ENCODE measurements at regions not wholly inside any gene's neighbourhood (a gene's known extent, or its start where the extent isn't known, plus 50 kb on each side); places are given as distances from the start of the nearest gene placed in this dataset.

GRCh38 chr5:74266132-74266531 lies 374.4 kb downstream of the ENC1 start:
- Histone ChIP-seq H3K9ac (ENCODE audit: low read length) (no peak overlapping the region), H3K79me2 (replicated peaks; ENCODE audit: insufficient read depth, low read length) (no peaks in the 10 kb centered on the region), H3K27ac (ENCODE audit: low read length) (no peak overlapping the region), H3K4me2 (ENCODE audit: low read length) (no peak overlapping the region), H3K36me3 (ENCODE audit: insufficient read depth, low read length) (no peaks in the 10 kb centered on the region), H3K4me3 (ENCODE audit: low read length) (no peak overlapping the region), H4K20me1 (ENCODE audit: insufficient read depth) (no peaks in the 10 kb centered on the region), H3K27me3 (ENCODE audit: insufficient read depth, low read depth, low read length) (no peaks in the 10 kb centered on the region), H3K9me3 (ENCODE audit: low read length) (no peaks in the 10 kb centered on the region), H3K9me2 (ENCODE audit: insufficient read depth, low read length) (no peaks in the 10 kb centered on the region), H3F3A (ENCODE audit: insufficient read depth, low read length, poor library complexity, severe bottlenecking) (no peaks in the 10 kb centered on the region), H2AFZ (ENCODE audit: low read depth, low read length) (no peak overlapping the region)
- TF ChIP-seq RAD21 (conservative IDR thresholded peaks at IDR 0.05) (no peak), TAF1 (IDR thresholded peaks at IDR 0.05; ENCODE audit: low read depth) (no peak), MXI1 (conservative IDR thresholded peaks at IDR 0.05; ENCODE audit: poor library complexity, severe bottlenecking) (no peak), EP300 (conservative IDR thresholded peaks at IDR 0.05; ENCODE audit: poor library complexity, severe bottlenecking) (no peak), POLR2AphosphoS5 (IDR thresholded peaks at IDR 0.05) (no peak)

GRCh38 chr5:74262544-74263207 lies 377.9 kb downstream of the ENC1 start:
- Histone ChIP-seq H2AFZ (ENCODE audit: low read depth, low read length) (no peak overlapping the region), H3F3A (ENCODE audit: insufficient read depth, low read length, poor library complexity, severe bottlenecking) (no peaks in the 10 kb centered on the region), H3K9me2 (ENCODE audit: insufficient read depth, low read length) (no peaks in the 10 kb centered on the region), H3K27ac (ENCODE audit: low read length) (peak overlapping the region; percentile 56), H3K9me3 (ENCODE audit: low read length) (no peaks in the 10 kb centered on the region), H3K79me2 (replicated peaks; ENCODE audit: insufficient read depth, low read length) (no peaks in the 10 kb centered on the region), H3K27me3 (ENCODE audit: insufficient read depth, low read depth, low read length) (no peaks in the 10 kb centered on the region), H3K36me3 (ENCODE audit: insufficient read depth, low read length) (no peaks in the 10 kb centered on the region), H3K9ac (ENCODE audit: low read length) (no peak overlapping the region), H3K4me2 (ENCODE audit: low read length) (no peak overlapping the region), H4K20me1 (ENCODE audit: insufficient read depth) (no peaks in the 10 kb centered on the region), H3K4me3 (ENCODE audit: low read length) (no peak overlapping the region)
- no peak for TF ChIP-seq EZH2 (IDR thresholded peaks at IDR 0.05; ENCODE audit: borderline replicate concordance, insufficient read depth, low read length, poor library complexity, severe bottlenecking)

GRCh38 chr5:74261866-74262265 lies 378.7 kb downstream of the ENC1 start:
- no peaks in the 10 kb centered on the region for H4K20me1 ChIP-seq (ENCODE audit: insufficient read depth)

More at GRCh38 chr5:74261866-74262265, 378.7 kb downstream of the ENC1 start:
- Histone ChIP-seq H3K9me2 (ENCODE audit: insufficient read depth, low read length) (no peaks in the 10 kb centered on the region), H3K9me3 (ENCODE audit: low read length) (no peaks in the 10 kb centered on the region), H3K27ac (ENCODE audit: low read length) (peak overlapping the region; percentile 56), H3K79me2 (replicated peaks; ENCODE audit: insufficient read depth, low read length) (no peaks in the 10 kb centered on the region), H3K4me2 (ENCODE audit: low read length) (no peak overlapping the region), H3K4me3 (ENCODE audit: low read length) (no peak overlapping the region), H3K9ac (ENCODE audit: low read length) (no peak overlapping the region), H2AFZ (ENCODE audit: low read depth, low read length) (no peak overlapping the region), H3K27me3 (ENCODE audit: insufficient read depth, low read depth, low read length) (no peaks in the 10 kb centered on the region), H3F3A (ENCODE audit: insufficient read depth, low read length, poor library complexity, severe bottlenecking) (no peaks in the 10 kb centered on the region), H3K36me3 (ENCODE audit: insufficient read depth, low read length) (no peaks in the 10 kb centered on the region)
- no peak for TF ChIP-seq MXI1 (conservative IDR thresholded peaks at IDR 0.05; ENCODE audit: poor library complexity, severe bottlenecking)
- no peak for TF ChIP-seq CTCF (IDR thresholded peaks at IDR 0.05; ENCODE audit: poor library complexity, severe bottlenecking)
- TF ChIP-seq SMC3 (conservative IDR thresholded peaks at IDR 0.05; ENCODE audit: poor library complexity): no peak
- no peak for TF ChIP-seq POLR2AphosphoS5 (IDR thresholded peaks at IDR 0.05)
- TF ChIP-seq EZH2 (IDR thresholded peaks at IDR 0.05; ENCODE audit: borderline replicate concordance, insufficient read depth, low read length, poor library complexity, severe bottlenecking): no peak
- TF ChIP-seq REST (IDR thresholded peaks at IDR 0.05; ENCODE audit: borderline replicate concordance): no peak
- TF ChIP-seq TAF1 (IDR thresholded peaks at IDR 0.05; ENCODE audit: low read depth): no peak
- TF ChIP-seq RAD21 (conservative IDR thresholded peaks at IDR 0.05): no peak
- TF ChIP-seq EP300 (conservative IDR thresholded peaks at IDR 0.05; ENCODE audit: poor library complexity, severe bottlenecking): no peak
